Limb (tissue), 2 donors: ENCODE measurements at regions not wholly inside any gene's neighbourhood (a gene's known extent, or its start where the extent isn't known, plus 50 kb on each side); places are given as distances from the start of the nearest gene placed in this dataset.

Experiments
- DNase-seq, 2 donors: peaks; one replicate each; pipeline ENCODE4 v3.0.0-alpha.2; 2016; ENCODE audit errors: extremely low spot score in 2 of 2

DNA sequence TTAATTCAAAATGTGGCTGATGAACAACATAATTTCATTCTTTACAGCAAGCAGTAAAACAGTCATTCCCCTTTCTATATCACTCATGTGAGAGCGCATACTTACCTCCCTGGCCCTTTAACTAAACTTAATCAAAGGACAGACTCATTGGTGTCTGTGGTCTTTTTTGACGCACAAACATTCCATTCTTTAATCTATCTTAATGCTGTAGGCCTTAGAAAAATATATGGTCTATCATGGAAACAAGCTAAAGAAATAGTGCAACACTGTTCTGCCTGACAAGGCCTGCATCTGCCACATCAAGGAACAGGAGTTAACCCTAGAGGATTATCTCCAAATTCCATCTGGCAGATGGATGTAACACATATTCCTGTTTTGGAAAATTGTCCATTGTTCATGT, 878.1 kb downstream of the NLGN4Y start:
- DNase-seq, result no peak

DNA sequence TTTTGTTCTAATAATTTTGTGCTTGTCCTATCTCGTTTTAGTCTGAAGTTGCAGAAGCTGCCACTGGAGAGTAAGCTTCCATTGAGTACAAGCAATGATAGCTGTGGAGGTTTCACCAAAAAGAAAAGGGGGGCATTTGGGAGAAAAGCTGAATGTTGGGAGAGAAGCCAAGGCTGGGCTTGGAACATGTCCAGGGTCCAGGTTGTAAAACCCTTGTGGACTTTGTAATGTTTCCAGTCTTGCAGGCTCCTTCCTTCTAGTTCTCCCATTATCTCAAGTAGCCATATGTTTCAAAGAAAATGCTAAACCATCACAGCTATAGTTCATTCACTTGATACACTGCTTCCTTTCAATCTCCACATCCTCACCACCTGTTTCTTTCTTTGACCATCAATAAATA, 880.2 kb downstream of the NLGN4Y start:
- no peak for DNase-seq

DNA sequence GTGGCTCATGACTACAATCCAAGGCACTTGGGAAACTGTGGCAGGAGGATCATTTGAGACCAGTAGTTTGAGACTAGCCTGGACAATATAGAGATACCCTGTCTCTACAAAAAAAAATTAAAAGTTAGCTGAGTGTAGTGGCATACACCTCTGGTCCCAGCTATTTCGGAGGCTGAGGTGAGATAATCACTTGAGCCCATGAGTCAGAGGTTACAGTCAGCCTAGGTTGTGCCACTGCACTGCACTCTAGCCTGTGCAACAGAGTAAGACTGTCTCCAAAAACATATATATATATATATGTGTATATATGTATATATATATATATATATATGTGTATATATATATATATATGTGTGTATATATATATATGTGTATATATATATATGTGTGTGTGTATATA, 890.8 kb downstream of the NLGN4Y start:
- no peak for DNase-seq

DNA sequence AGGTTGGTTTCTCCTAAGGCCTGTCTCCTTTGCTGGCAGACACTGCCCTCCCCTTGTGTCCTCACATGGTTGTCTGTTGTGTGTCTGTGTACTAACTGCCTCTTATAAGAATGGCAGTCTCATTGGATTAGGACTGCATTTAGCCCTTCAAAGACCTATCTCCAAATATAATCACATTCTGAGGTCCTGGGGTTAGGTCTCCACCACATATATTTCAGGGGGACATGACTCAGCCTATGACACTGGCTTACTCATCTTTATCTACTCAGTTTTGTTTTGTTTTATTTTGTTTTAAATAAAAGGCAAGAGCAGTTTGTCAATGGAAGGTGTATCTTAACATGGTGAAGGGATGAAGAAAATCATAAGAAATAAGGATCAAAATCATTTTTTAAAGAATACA, 894.3 kb downstream of the NLGN4Y start:
- no peak for DNase-seq

DNA sequence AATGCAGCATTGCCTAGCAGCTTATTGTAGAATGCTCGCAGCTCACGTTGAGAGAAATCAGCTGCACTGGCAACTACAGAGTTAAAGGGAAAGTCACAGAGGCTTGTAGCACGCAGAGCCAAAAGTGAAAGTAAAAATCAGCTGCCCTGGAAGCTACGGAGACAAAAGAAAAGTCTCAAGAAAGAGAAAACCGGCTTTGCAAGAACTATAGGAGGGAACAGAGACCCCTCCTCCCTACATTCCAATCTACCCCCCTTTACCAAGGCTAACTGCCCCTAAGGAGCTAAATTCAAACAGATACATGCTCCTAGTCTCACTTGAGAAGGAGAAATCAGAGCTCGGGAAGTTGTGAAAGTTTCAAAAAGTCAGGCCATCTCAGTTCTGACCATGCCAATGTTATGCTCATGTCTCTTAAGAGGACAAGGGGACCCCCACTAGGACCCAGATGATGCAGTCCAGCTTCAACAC, 900.4 kb downstream of the NLGN4Y start:
- DNase-seq, result peak; percentile 26 to 41

DNA sequence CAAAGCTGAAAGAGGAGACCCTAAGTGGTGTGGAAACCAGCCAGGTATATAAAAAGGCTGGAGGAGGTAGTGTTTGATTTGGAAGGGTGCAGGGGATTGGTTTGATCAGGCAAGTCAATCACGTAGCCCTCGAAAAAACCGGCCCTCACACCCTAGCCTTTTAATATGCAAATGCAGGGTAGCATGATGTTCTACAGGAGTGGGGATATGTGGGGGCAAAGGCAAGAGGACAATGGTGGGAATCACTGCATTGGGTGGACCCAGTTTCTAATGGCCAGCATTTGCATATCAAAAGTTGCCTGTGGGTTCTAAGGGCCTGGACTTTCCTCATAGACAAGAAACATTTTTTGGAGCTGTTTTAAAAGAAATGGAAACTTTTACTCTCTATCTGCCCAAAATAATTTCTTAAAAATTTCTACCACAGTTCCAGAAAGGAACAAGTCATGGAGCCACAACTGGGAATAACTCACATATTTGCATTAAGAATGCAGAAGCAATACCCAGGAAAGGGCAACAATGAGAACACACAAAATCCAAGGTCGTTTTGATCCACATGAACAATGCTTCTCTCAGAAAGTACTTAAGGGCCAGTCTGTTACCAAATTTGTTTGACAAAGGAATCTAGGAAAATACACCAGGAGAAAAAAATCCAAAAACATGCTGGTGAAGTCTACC, 915.8 kb downstream of the NLGN4Y start:
- DNase-seq, result no peak

DNA sequence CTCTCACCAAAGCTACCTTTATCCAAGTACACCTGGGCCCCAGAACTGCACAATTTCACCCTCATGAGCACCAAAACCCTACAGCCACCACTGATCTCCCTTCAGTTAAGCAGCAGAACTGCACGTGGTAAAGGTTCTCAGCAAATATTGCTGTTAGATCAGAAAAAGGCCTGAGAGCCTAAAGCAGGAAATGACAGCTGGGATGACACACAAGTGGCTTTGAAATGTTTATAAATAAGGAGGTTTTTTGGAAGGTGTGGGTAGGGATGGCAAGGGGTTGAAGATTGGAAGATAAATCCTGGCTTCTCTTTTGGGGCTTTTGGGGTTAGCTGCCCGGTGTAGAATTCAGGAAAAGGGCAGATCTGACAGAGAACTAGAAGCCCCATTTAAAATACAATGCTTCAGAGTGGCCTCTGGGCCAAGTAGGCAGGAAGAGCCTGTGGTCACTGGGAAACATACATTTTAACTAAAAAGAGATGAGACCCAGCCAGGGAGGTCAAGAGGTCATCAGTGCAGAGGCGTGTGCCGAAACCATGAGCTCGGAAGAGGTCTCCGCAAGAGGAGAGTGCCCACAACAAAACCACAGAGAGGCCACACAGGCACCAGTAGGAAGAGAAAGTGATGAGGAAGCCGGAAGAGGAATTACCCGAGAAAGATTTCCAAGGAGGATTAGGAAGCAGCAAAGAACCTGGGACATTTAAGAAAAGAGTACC, 916.5 kb downstream of the NLGN4Y start:
- no peak for DNase-seq

DNA sequence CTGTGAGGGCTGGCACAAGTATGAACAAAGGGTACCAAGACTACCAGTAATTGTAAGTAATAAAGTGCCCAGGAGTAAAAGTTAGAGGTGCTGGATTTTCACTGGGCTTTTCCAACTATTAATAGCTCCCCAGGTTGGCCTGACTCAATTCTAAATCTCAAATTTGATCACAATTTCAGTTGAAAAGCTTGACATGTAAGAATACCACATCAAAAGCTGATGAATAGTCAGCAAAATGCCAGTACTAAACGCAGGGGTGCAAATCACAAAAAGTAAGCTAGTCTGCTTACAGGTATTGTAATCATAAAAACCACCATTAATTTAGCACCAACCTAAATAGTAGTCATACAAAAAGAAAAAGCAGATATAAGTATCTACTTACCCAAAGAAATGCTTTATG, 917.5 kb downstream of the NLGN4Y start:
- no peak for DNase-seq

DNA sequence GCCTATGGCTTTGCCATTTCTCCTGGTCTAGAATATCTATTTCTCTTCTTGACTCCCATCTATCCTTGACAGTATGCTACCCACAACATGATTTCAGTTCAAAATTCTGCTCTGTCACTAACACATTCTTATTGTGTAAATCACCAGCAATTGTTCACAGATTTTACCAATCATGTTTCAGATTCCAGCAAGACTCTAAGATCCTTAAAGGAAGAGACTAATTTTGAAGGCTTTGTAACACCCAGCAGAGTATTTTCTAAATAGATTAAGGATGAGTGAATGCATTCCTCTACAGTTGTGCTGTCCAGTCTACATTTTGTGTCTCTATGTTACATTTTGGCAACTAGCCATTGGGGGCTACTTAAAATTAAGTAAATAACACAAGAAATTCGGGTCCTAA, 921.5 kb downstream of the NLGN4Y start:
- DNase-seq, result no peak

DNA sequence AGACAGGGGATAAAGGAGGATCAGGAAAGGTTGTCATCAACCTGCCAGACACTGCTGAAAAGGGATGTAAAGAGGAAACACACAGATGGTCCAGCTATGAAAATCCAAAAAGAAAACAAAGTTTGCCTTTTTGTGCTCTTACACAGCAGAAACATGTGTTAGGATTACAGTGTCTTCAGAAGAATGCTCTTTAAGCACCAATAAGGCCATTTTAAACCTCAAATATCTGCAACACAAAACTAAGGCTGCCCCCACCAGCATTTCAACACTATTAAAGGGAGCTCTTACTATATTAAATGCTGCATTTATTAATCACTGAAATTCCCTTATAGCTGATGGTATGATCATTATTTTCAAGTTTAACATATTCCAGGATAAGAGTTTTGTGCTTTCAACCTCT, 922.5 kb downstream of the NLGN4Y start:
- DNase-seq, result no peak

DNA sequence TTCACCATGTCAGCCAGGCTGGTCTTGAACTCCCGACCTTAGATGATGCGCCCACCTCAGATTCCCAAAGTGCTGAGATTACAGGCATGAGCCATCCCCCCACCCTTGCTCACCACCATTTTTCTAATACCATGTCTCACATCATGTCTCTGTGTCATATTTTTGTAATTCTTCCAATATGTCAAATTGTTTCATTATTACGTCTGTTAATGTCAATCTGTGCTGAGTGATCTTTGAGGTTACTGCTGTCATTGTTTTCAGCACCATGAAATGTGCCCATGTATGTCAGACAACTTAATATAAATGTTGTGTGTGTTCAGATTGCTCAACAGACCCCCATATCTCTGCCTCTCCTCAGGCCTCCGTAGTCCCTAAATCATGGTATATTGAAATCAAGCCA, 923.6 kb downstream of the NLGN4Y start:
- DNase-seq, result no peak

DNA sequence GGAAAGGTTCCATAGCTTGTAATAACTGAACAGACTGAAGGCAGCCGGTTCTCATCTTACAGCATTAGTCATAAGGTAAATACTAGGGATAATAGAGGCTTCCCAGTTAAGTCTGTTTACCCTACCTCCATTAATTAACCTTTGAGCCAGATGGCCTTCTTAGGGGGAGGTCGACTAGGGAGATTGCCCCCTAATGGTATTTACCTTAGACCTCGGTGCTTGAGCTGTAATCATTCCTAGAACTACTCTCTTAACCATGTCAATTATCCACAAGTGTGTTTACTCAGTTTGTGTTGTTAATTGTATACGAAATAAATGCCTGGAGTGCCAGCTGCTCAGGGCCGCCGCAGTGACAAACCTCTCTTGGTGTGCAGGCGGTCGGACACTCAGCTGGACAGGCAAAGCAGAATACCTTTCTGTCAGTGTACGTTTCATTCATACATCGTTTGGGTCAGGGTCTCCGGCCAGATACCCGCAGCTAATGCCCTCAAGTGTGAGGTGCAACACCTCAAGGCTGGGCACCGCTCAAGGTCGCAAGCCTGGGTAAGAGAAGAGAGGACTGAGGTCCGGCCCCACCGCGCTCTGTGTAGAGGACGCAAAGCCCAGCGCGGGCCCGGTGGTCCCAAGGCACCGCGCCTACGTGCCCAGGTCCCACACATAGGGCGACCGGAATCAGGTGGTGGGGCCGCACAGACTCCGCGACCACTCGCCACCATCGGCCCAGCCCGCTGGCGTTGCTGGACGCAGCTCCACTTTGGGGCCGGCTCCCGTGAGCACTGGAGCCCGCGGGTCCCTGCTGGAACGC, 931.0 kb downstream of the NLGN4Y start:
- no peak for DNase-seq

DNA sequence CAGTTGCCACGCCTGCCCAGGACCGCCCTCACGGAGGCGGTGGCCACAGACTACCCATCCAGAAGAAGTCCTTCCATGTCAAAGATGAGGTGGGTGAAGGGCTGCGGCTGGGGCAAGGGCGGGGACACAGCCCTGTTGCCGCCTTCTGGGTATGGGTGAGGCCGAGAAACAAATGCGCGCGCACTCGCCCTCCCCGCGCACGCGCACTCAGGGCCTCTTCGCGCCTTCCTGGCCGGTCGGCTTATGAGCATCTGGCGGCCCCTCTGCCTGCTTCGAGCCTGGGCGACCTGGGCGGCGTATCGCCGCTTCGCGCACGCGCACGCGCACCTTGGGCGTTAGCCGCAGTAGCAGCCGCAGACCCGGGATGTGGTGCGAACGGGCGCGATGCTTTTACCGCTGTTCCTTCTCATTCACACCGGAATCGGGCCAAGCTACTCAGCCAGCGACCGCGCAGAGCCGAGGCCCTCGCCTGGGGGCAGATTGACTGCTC, 931.7 kb downstream of the NLGN4Y start:
- DNase-seq, result peak; percentile 61 to 83

DNA sequence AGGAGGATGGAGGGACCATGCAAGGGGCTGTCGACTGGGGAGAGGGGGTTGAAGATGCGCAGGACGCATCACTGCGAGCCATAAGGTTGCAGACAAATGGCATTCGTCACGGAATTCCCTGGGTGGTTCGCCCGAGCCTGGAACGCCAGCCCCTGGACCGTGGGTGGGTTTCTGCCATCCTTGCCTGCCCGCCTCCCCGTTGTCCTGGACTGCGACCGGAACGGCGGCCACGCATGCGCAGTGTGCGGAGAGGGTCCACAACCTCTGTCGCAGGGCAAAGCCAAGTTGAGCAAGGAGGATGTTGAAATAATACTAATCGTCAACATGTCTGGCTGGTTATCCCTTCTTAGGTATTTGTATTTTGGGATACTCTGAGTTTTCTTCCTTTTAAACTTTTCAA, 932.2 kb downstream of the NLGN4Y start:
- DNase-seq, result no peak

DNA sequence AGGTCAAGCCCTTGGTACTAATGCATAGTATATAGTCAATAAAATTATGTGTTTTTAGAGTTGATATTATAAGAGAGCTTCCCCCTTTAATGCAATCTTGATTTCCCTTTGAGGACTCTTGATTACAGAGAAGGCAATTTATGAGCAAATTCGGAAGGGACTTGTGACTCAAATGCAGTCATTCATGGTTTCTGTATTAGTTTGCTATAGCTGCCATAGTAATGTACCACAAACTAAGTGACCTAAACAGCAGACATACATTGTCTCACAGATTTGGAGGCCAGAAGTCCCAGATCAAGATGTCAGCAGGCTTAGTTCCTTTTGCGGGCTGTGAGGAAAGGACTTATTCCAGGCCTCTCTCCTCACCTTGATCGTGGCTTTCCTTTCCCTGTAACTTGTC, 933.4 kb downstream of the NLGN4Y start:
- DNase-seq, result no peak

DNA sequence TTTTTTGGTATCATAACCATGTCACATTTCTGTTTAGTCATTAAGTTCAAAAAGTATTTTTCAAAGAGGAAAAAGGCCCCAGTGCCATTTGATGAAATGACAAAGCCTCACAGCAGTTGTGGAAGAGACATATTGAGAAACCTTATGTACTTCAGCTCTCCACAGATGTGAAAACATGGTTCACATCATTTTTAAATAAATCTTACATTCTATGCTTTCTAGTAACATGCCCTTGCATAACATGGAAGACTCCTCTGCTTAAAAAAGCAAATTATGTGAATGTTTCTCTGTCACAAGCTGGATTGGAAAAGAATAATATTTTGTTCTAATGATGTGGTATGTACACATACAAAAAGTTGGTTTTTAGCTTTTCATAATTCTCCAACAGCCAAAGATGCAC, 934.1 kb downstream of the NLGN4Y start:
- no peak for DNase-seq

DNA sequence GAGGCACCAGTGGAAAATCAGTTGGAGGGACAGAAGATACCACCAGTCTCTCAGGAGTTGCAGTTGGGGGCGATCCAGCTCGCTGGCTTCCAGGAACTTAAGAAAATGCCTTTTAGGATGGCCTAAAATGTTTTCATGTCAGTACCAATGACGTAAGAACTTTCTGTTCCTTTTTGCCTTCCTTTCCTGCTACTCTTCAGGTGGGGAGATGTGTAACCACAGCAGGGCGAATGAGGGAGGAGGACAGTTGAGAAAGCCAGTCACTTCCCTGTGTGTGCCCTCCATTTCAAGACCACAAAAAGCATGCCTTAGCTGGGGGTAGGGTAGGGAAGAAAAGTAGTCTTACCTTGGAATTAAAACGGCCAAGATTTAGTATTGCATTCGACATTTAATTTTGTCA, 941.6 kb downstream of the NLGN4Y start:
- no peak for DNase-seq

DNA sequence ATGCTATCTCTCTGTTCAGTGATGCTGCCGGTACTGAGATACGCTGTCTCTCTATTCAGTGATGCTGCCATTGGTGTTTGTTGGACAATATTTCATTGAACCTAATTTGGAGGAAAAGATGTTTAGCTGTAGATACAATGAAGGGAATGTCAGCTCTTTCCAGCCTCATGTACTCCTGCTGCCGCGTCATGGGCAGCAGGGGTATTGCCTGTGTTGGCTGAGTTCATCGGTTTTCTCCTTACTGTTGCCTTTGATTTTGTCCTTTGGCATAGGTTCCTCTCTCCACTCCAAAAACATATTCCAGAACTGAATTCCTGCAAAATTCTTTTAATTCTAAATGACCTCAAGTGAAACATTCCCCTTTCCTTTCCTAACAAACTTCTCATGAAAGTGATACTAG, 942.6 kb downstream of the NLGN4Y start:
- DNase-seq, result no peak

DNA sequence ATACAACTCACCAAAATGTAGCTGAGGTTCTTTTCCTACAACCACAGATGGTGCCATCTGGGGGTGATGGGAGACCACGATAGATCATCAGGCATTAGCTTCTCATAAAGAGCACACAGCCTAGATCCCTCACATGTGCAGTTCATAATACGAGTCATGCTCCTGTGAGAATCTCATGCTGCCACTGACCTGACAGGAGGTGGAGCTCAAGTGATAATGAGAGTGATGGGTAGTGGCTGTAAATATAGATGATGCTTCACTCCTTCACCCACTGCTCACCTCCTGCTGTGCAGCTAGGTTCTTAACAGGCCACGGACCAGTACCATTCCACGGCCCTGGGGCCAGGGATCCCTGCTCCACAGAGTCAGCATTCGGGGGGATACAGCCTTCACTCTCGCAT, 943.8 kb downstream of the NLGN4Y start:
- no peak for DNase-seq

DNA sequence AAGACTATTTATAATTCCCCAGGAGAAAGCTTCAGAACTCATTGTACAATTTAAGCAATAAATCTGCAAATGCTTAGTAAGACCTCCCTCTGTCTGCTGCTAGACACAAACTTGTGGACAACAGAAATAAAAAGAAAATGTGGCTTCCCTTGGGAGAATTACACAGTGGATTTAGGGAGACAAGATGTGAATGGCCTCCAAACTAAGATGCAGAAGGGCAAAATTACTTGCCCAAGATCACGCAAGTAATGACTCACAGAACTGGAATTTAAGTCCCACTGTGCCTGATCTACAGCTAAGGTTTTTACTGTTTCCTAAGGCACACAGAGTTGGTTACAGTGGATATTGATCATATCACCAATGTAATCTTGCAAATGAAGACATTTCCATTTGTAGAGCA, 947.0 kb downstream of the NLGN4Y start:
- DNase-seq, result no peak

DNA sequence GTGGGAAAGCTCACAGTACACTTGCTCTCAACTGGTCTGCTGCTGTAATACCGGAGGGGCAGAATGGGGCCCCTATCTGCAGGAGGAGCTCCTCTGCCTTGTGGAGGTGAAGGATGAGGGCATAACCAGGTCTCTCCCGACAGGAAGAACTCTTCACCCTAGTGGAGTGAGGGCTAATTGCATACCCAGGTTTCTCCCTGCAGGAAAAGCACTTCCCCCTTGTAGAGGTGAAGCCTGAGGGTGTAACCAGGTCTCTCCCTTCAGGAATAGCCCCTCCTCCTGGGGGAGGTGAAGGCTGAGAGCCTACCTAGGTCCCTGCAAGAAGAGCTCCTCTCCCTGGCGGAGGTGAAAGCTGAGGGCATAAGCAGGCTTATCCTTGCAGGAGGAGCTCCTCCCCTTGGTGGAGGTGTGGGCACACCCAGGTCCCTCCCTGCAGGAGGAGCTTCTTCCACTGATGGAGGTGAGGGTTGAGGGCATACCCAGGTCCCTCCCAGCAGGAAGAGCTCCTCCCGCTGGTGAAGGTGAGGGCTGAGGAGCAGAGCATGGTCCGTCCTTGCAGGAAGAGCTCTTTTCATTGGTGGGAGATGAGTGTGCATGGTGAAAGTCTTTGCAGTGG, 954.1 kb downstream of the NLGN4Y start:
- DNase-seq, result no peak

DNA sequence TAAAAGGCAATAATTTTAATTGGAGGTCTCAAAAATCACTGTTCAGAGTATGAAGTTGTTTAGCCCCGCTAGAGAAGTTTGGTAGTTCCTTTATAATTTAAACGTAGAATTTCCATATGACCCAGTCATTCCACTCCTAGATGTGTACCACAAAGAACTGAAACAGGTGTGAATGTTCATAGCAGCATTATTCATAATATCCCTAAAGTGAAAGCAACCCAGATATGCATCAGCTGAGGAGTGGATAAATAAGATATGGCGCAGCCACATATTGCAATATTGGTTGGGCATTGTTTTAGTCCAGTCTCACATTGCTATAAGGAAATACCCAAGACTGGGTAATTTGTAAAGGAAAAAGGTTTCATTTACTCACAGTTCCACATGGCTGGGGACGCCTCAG, 976.2 kb downstream of the NLGN4Y start:
- DNase-seq, result no peak
